Kidney (tissue), 13 donors: ENCODE measurements at regions not wholly inside any gene's neighbourhood (a gene's known extent, or its start where the extent isn't known, plus 50 kb on each side); places are given as distances from the start of the nearest gene placed in this dataset.

Source experiments
- DNase-seq, 5 donors: peaks; one replicate each; pipeline ENCODE4 v3.0.0-alpha.2; 2013 to 2020
- FAIRE-seq: peaks from 2 replicates; lab custom pipeline; 2012; peaks lifted over from hg19 to GRCh38; lab: Jason Lieb, UNC
- H3K27ac ChIP-seq, 2 donors: one replicate each; pipeline ENCODE4 v1.7.0; 2013; ENCODE audit warnings: low read depth in 2 of 2, low read length in 2 of 2, inconsistent platforms in 1 of 2
- H3K27me3 ChIP-seq: one replicate; pipeline ENCODE4 v1.7.1; 2013; ENCODE audit warnings: low read length, inconsistent platforms; ENCODE audit not compliant: control insufficient read depth, insufficient read depth
- H3K36me3 ChIP-seq, 3 donors: one replicate each; pipeline versions ENCODE4 v1.7.0 to v1.7.1; 2013; ENCODE audit warnings: low read length in 3 of 3, control low read depth in 1 of 3, inconsistent platforms in 1 of 3; ENCODE audit not compliant: insufficient read depth in 3 of 3, control insufficient read depth in 2 of 3
- H3K4me1 ChIP-seq, 3 donors: one replicate each; pipeline versions ENCODE4 v1.7.0 to v1.7.1; 2013; ENCODE audit warnings: low read length in 3 of 3, inconsistent platforms in 1 of 3, low read depth in 1 of 3; ENCODE audit not compliant: control insufficient read depth in 2 of 3, insufficient read depth in 2 of 3
- H3K4me3 ChIP-seq, 3 donors: one replicate each; pipeline versions ENCODE4 v1.7.0 to v1.8.1; 2013; ENCODE audit warnings: low read length in 3 of 3, control low read depth in 1 of 3, inconsistent platforms in 1 of 3
- H3K9ac ChIP-seq, 3 donors: one replicate each; pipeline versions ENCODE4 v1.7.0 to v1.7.1; 2013; ENCODE audit warnings: low read length in 3 of 3, control low read depth in 1 of 3, inconsistent platforms in 1 of 3
- H3K9me3 ChIP-seq, 3 donors: one replicate each; pipeline versions ENCODE4 v1.7.0 to v1.7.1; 2013; ENCODE audit warnings: low read length in 3 of 3, control low read depth in 1 of 3, inconsistent platforms in 1 of 3; ENCODE audit not compliant: control insufficient read depth in 2 of 3, insufficient read depth in 1 of 3
- CTCF ChIP-seq: IDR thresholded peaks from 3 replicates; pipeline ENCODE4 v1.5.1; 2012; ENCODE audit warnings: mild to moderate bottlenecking, moderate library complexity, borderline replicate concordance; ENCODE audit not compliant: insufficient read depth; ENCODE audit errors: extremely low read depth
- intact Hi-C: fragments of 100-400 bp; cut with DNase I; formaldehyde crosslinking; loops from one replicate; pipeline ENCODE4 v1.11.1; 2022
- donor health status: control.
- donor health status: control.
- donor health status: control.
- donor health status: control.
- donor health status: control.
- donor health status: DM: yes; HTN: yes; CAD: no.
- donor health status: Normal renal cell carcinoma (clear cell type).

- H3K27ac ChIP-seq = peak overlapping the region in 1 of 2 donors; percentile 84
- H3K4me1 ChIP-seq = peaks cover 0 to 25% (median 17%) of the 10 kb centered on the region in 3 donors
- H3K27me3 ChIP-seq = no peaks in the 10 kb centered on the region
- H3K9ac ChIP-seq = no peak overlapping the region
- intact Hi-C loops = no loop called here
- peaks cover under 1 to 20% (median 3%) of the 10 kb centered on the region in 3 donors for H3K36me3 ChIP-seq
- no peaks in the 10 kb centered on the region for H3K9me3 ChIP-seq
- DNase-seq = no peak
- no peak for TF ChIP-seq CTCF
- H3K4me3 ChIP-seq = no peak overlapping the region
- no peak for FAIRE-seq
These were observed 285.6 kb upstream of the TPM1 start for GRCh38 chr15:62756995-62757360.

GRCh38 chr15:62757535-62757934 lies 285.0 kb upstream of the TPM1 start:
- FAIRE-seq (no peak), DNase-seq (no peak)
- Histone ChIP-seq H3K27ac (peak overlapping the region; percentile 57 to 84), H3K9ac (peak overlapping the region in 1 of 3 donors; percentile 83), H3K36me3 (peaks cover 5 to 26% (median 5%) of the 10 kb centered on the region in 3 donors), H3K27me3 (no peaks in the 10 kb centered on the region), H3K9me3 (no peaks in the 10 kb centered on the region), H3K4me3 (no peak overlapping the region), H3K4me1 (peaks cover 0 to 29% (median 20%) of the 10 kb centered on the region in 3 donors)
- intact Hi-C loops = no loop called here
- TF ChIP-seq CTCF = no peak

GRCh38 chr15:62758126-62758951 lies 284.2 kb upstream of the TPM1 start:
- Histone ChIP-seq H3K36me3 (peaks cover 5 to 28% (median 5%) of the 10 kb centered on the region in 3 donors), H3K9me3 (no peaks in the 10 kb centered on the region), H3K9ac (peak overlapping the region in 1 of 3 donors; percentile 83), H3K27me3 (no peaks in the 10 kb centered on the region), H3K4me3 (peak overlapping the region in 2 of 3 donors; percentile 61 to 65), H3K27ac (peak overlapping the region; percentile 84 to 85), H3K4me1 (peaks cover 0 to 33% (median 21%) of the 10 kb centered on the region in 3 donors)
- DNase-seq (peak in 2 of 5 donors; percentile 49 to 60), FAIRE-seq (no peak)
- no peak for TF ChIP-seq CTCF
- intact Hi-C loops = no loop called here
